Fibroblast of lung (primary cell): ENCODE measurements at regions not wholly inside any gene's neighbourhood (a gene's known extent, or its start where the extent isn't known, plus 50 kb on each side); places are given as distances from the start of the nearest gene placed in this dataset.

Experiments used
- EZH2 ChIP-seq: IDR thresholded peaks from 2 replicates; pipeline ENCODE4 v1.5.1; 2012; ENCODE audit warnings: low read length, control low read depth, mild to moderate bottlenecking; ENCODE audit errors: missing control alignments
- TF ChIP-seq, protein P1 (sequence below), 2 donors: IDR thresholded peaks in 1 of 2; conservative IDR thresholded peaks in 1 of 2; 1 replicate in 1 of 2; 2 replicates in 1 of 2; pipeline ENCODE4 v1.5.1; 2011 to 2012; ENCODE audit warnings: low read length in 2 of 2, control low read depth in 1 of 2, inconsistent platforms in 1 of 2, low read depth in 1 of 2, mild to moderate bottlenecking in 1 of 2

DNA sequence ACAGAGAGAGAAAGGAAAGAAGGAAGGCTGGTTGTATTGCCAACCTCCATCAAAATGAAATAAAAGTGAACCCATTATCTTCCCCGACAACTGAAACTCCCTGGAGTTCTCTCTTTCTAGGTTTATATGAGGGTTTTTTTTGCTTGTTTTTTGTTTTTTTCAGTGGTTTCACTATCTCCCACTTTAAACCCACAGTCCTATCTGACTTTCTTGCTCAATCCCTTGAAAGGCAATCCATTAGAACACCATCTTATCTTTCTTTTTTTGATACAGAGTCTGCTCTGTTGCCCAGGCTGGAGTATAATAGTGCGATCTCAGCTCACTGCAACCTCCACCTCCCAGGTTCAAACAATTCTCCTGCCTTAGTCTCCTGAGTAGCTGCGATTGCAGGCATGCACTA, 158.0 kb upstream of the MIR17HG start:
- TF ChIP-seq, protein P1, sequence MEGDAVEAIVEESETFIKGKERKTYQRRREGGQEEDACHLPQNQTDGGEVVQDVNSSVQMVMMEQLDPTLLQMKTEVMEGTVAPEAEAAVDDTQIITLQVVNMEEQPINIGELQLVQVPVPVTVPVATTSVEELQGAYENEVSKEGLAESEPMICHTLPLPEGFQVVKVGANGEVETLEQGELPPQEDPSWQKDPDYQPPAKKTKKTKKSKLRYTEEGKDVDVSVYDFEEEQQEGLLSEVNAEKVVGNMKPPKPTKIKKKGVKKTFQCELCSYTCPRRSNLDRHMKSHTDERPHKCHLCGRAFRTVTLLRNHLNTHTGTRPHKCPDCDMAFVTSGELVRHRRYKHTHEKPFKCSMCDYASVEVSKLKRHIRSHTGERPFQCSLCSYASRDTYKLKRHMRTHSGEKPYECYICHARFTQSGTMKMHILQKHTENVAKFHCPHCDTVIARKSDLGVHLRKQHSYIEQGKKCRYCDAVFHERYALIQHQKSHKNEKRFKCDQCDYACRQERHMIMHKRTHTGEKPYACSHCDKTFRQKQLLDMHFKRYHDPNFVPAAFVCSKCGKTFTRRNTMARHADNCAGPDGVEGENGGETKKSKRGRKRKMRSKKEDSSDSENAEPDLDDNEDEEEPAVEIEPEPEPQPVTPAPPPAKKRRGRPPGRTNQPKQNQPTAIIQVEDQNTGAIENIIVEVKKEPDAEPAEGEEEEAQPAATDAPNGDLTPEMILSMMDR (conservative IDR thresholded peaks at IDR 0.05 in 1 of 2, IDR thresholded peaks at IDR 0.05 in 1 of 2; ENCODE audit: low read depth in 1 of 2, low read length in 2 of 2): no peak
- no peak for TF ChIP-seq EZH2
